ENCODE measurements at regions not wholly inside any gene's neighbourhood (a gene's known extent, or its start where the extent isn't known, plus 50 kb on each side); places are given as distances from the start of the nearest gene placed in this dataset.

DNA sequence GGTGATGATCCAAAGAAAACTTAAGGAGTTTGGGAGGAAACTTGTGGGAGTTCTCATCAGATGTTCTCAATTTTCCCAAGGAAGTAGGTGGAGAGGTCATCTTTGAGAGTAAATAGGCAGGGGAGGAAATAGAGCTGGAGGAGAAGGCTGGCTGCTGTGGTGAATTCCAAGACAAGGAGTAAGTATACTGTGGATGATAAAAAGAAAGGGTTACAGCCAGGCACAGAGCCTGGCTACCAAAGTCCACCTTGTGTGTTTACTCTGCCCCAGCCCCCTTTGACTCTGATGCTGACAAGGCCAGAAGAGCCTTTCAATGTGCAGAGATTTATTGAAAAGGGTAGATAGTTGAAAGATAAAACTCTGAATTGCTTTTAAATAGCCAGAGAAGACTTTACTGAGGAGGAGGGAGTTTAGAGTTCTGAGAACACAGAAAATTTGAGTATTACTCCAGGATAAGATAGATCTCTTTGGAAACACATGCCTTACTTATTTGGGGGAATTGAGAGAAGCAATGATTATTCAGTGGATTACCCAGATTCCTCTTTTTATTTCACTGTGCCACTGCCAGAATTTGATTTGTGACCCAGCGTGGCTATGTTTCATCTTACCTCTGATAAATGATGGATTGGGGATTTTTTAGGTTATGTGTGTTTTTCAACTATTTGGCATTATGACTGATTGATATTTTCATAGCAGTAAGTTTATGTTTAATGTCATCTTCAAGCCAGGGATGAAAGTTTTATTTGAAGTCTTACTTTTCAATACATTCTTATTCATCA is 182.6 kb upstream of the JAG1 start:
- TF ChIP-seq CTCF (IDR thresholded peaks at IDR 0.05 in 2 of 3, conservative IDR thresholded peaks at IDR 0.05 in 1 of 3; ENCODE audit: control insufficient read depth in 2 of 3, extremely low read depth in 1 of 3, insufficient read depth in 1 of 3, low read depth in 3 of 3, low read length in 3 of 3), result no peak
- TF ChIP-seq ATF7 (IDR thresholded peaks at IDR 0.05; ENCODE audit: low read depth), result no peak

All from GM12878 (cell line).